Activated CD4-positive, alpha-beta T cell treated with anti-CD3 and anti-CD28 coated beads for 24 hours (primary cell): ENCODE measurements at regions not wholly inside any gene's neighbourhood (a gene's known extent, or its start where the extent isn't known, plus 50 kb on each side); places are given as distances from the start of the nearest gene placed in this dataset.
A peak's percentile ranks its signal among the peaks of the same experiment; 100 is the strongest.

ENCODE experiments used
- DNase-seq, 2 donors: peaks; one replicate each; pipeline ENCODE4 v3.0.0-alpha.2; 2020; ENCODE audit warnings: low read depth in 2 of 2

GRCh38 chr10:105982735-105983134 lies 1181.8 kb downstream of the SORCS1 start:
- DNase-seq: no peak

GRCh38 chr10:105981679-105982078 lies 1182.8 kb downstream of the SORCS1 start:
- DNase-seq: no peak

- DNase-seq: no peak
These were observed 1189.6 kb downstream of the SORCS1 start for GRCh38 chr10:105974803-105975456.

GRCh38 chr10:105973902-105974301 lies 1190.6 kb downstream of the SORCS1 start:
- DNase-seq: no peak

GRCh38 chr10:105973360-105973759 lies 1191.1 kb downstream of the SORCS1 start:
- DNase-seq: no peak

- DNase-seq: no peak
These were observed 1193.0 kb downstream of the SORCS1 start for GRCh38 chr10:105971460-105971859.

GRCh38 chr10:105969884-105970377 lies 1194.6 kb downstream of the SORCS1 start:
- no peak for DNase-seq

GRCh38 chr10:105968666-105969065 lies 1195.8 kb downstream of the SORCS1 start:
- DNase-seq: no peak

- DNase-seq: no peak
These were observed 1197.2 kb downstream of the SORCS1 start for GRCh38 chr10:105967256-105967655.

- no peak for DNase-seq
These were observed 1199.4 kb downstream of the SORCS1 start for GRCh38 chr10:105965141-105965540.

GRCh38 chr10:105964009-105964408 lies 1200.5 kb downstream of the SORCS1 start:
- DNase-seq: no peak

- no peak for DNase-seq
These were observed 1201.1 kb downstream of the SORCS1 start for GRCh38 chr10:105963334-105963884.

GRCh38 chr10:105956550-105956949 lies 1208.0 kb downstream of the SORCS1 start:
- DNase-seq: no peak

- DNase-seq: no peak
These were observed 1210.6 kb downstream of the SORCS1 start for GRCh38 chr10:105953861-105954260.

GRCh38 chr10:105953056-105953455 lies 1211.5 kb downstream of the SORCS1 start:
- DNase-seq: no peak

- DNase-seq: no peak
These were observed 1212.4 kb downstream of the SORCS1 start for GRCh38 chr10:105952153-105952552.

- peak in 1 of 2 donors; percentile 8 for DNase-seq
These were observed 1214.1 kb downstream of the SORCS1 start for GRCh38 chr10:105950410-105950809.

GRCh38 chr10:105949721-105950120 lies 1214.8 kb downstream of the SORCS1 start:
- DNase-seq: no peak

- DNase-seq: no peak
These were observed 1239.3 kb downstream of the SORCS1 start for GRCh38 chr10:105925045-105925785.

GRCh38 chr10:105921348-105921747 lies 1243.2 kb downstream of the SORCS1 start:
- no peak for DNase-seq

- no peak for DNase-seq
These were observed 1250.1 kb downstream of the SORCS1 start for GRCh38 chr10:105914432-105914831.

- no peak for DNase-seq
These were observed 1255.8 kb downstream of the SORCS1 start for GRCh38 chr10:105908701-105909100.

GRCh38 chr10:105885495-105885894 lies 1244.4 kb downstream of the SORCS3 start:
- DNase-seq: no peak
